ENCODE measurements at regions not wholly inside any gene's neighbourhood (a gene's known extent, or its start where the extent isn't known, plus 50 kb on each side); places are given as distances from the start of the nearest gene placed in this dataset.

- TF ChIP-seq CTCF (IDR thresholded peaks at IDR 0.05; ENCODE audit: control extremely low read depth in 1 of 3, insufficient read depth in 1 of 3, low read depth in 1 of 3, low read length in 3 of 3): no peak
- no peak for TF ChIP-seq POLR2A (IDR thresholded peaks at IDR 0.05; ENCODE audit: control extremely low read depth in 1 of 2, low read depth in 2 of 2, low read length in 2 of 2)
- no peak for TF ChIP-seq TAF1 (IDR thresholded peaks at IDR 0.05; ENCODE audit: low read depth, low read length)
- no peak for TF ChIP-seq CEBPB (IDR thresholded peaks at IDR 0.05; ENCODE audit: low read depth, low read length)
- TF ChIP-seq JUND (IDR thresholded peaks at IDR 0.05; ENCODE audit: low read length): no peak
- no peak for TF ChIP-seq EP300 (IDR thresholded peaks at IDR 0.05; ENCODE audit: borderline replicate concordance in 1 of 2, low read depth in 2 of 2, low read length in 2 of 2)
Measured at GRCh38 chr4:163764569-163764968, 270.1 kb downstream of the TMA16 start.

All from H1 (cell line).